H1 (cell line): ENCODE measurements at regions not wholly inside any gene's neighbourhood (a gene's known extent, or its start where the extent isn't known, plus 50 kb on each side); places are given as distances from the start of the nearest gene placed in this dataset.

Source experiments
- CTCF ChIA-PET: fragments of 300-600 bp; sonication (Branson Sonifier 250); formaldehyde crosslinking; loops from one replicate; lab custom pipeline; 2021; ENCODE audit not compliant: partially characterized antibody; lab: Charles Lee
- POLR2A ChIA-PET: fragments of 300-600 bp; sonication (Branson Sonifier 250); formaldehyde crosslinking; loops from one replicate; lab custom pipeline; 2021; ENCODE audit warnings: inconsistent platforms; ENCODE audit not compliant: partially characterized antibody; lab: Charles Lee
- DNase-seq, 2 experiments: peaks; one replicate each; pipeline versions ENCODE4 v3.0.0 to v3.0.0-alpha.2; 2010 to 2022; ENCODE audit warnings: low spot score in 2 of 2, low read depth in 1 of 2, mixed read lengths in 1 of 2
- FAIRE-seq: peaks from 2 replicates; lab custom pipeline; 2011; peaks lifted over from hg19 to GRCh38; lab: Jason Lieb, UNC
- H2AFZ ChIP-seq: 2 replicates; pipeline ENCODE4 v1.8.1; 2012; ENCODE audit warnings: low read length, inconsistent platforms
- H2AK5ac ChIP-seq: 2 replicates; pipeline ENCODE4 v1.6.1; 2013; ENCODE audit warnings: low read depth, low read length
- H2BK120ac ChIP-seq: replicated peaks from 2 replicates; pipeline ENCODE3; 2013; ENCODE audit warnings: low read depth, low read length, inconsistent platforms
- H2BK12ac ChIP-seq: 2 replicates; pipeline ENCODE4 v1.6.1; 2013; ENCODE audit warnings: low read depth, low read length
- H2BK15ac ChIP-seq: 2 replicates; pipeline ENCODE4 v1.6.1; 2013; ENCODE audit warnings: low read length
- H2BK20ac ChIP-seq: 2 replicates; pipeline ENCODE4 v1.6.1; 2013; ENCODE audit warnings: low read length
- H2BK5ac ChIP-seq: 2 replicates; pipeline ENCODE4 v1.6.1; 2013; ENCODE audit warnings: low read depth, low read length
- H3K14ac ChIP-seq: 2 replicates; pipeline ENCODE4 v1.6.1; 2013; ENCODE audit warnings: inconsistent platforms; ENCODE audit not compliant: insufficient read length
- H3K18ac ChIP-seq: 2 replicates; pipeline ENCODE4 v1.6.1; 2013; ENCODE audit warnings: low read length; ENCODE audit errors: extremely low read depth
- H3K23ac ChIP-seq: 2 replicates; pipeline ENCODE4 v1.6.1; 2013; ENCODE audit warnings: inconsistent platforms; ENCODE audit not compliant: insufficient read length
- H3K23me2 ChIP-seq: 2 replicates; pipeline ENCODE4 v1.6.1; 2013; ENCODE audit warnings: low read depth, low read length
- H3K27ac ChIP-seq: 2 replicates; pipeline ENCODE4 v1.6.1; 2011; ENCODE audit warnings: low read depth, low read length, inconsistent platforms
- H3K27me3 ChIP-seq, 4 experiments: replicated peaks in 1 of 4; 1 replicate in 1 of 4; 2 replicates in 3 of 4; pipeline versions ENCODE4 v1.6.1 to v1.8.1; 2011 to 2013; ENCODE audit warnings: low read length in 3 of 4, mild to moderate bottlenecking in 3 of 4, inconsistent platforms in 2 of 4, mixed read lengths in 2 of 4, moderate library complexity in 1 of 4; ENCODE audit not compliant: control insufficient read depth in 3 of 4, insufficient read depth in 3 of 4; ENCODE audit errors: extremely low read depth in 1 of 4
- H3K36me3 ChIP-seq, 4 experiments: 2 replicates each; pipeline versions ENCODE4 v1.6.1 to v1.8.1; 2011 to 2013; ENCODE audit warnings: mild to moderate bottlenecking in 4 of 4, low read length in 3 of 4, moderate library complexity in 2 of 4, control low read depth in 1 of 4, inconsistent platforms in 1 of 4; ENCODE audit not compliant: insufficient read depth in 4 of 4, control insufficient read depth in 2 of 4
- H3K4ac ChIP-seq: replicated peaks from 2 replicates; pipeline ENCODE3; 2013; ENCODE audit warnings: low read length, low read depth, mixed read lengths, inconsistent platforms; ENCODE audit not compliant: insufficient read length
- H3K4me1 ChIP-seq, 4 experiments: replicated peaks in 1 of 4; 1 replicate in 1 of 4; 2 replicates in 3 of 4; pipeline versions ENCODE4 v1.6.1 to v1.8.1; 2011 to 2013; ENCODE audit warnings: low read length in 3 of 4, inconsistent platforms in 2 of 4, mixed read lengths in 1 of 4; ENCODE audit not compliant: insufficient read depth in 4 of 4, control insufficient read depth in 3 of 4
- H3K4me2 ChIP-seq, 2 experiments: 2 replicates each; pipeline versions ENCODE4 v1.6.1 to v1.8.1; 2011 to 2013; ENCODE audit warnings: low read depth in 2 of 2, low read length in 2 of 2, control low read depth in 1 of 2, inconsistent platforms in 1 of 2, mild to moderate bottlenecking in 1 of 2; ENCODE audit not compliant: insufficient read depth in 1 of 2
- H3K4me3 ChIP-seq, 4 experiments: fragments of 200-600, 300-600 bp in 1 of 4; sonication (generic), shearing (Covaris generic), sonication (Bioruptor Twin) in 1 of 4; 2 replicates each; pipeline versions ENCODE4 v1.5.1 to v1.8.1; 2011 to 2016; ENCODE audit warnings: low read length in 4 of 4, low read depth in 3 of 4, control low read depth in 2 of 4, inconsistent platforms in 2 of 4, mild to moderate bottlenecking in 2 of 4, mixed read lengths in 1 of 4, moderate library complexity in 1 of 4; ENCODE audit not compliant: insufficient read depth in 2 of 4; ENCODE audit errors: extremely low read depth in 1 of 4
- H3K56ac ChIP-seq: replicated peaks from 2 replicates; pipeline ENCODE3; 2013; ENCODE audit warnings: low read depth, mild to moderate bottlenecking, mixed read lengths, low read length, inconsistent platforms; ENCODE audit not compliant: insufficient read length
- H3K79me1 ChIP-seq: 2 replicates; pipeline ENCODE4 v1.6.1; 2013; ENCODE audit warnings: low read depth, low read length, control low read depth
- H3K79me2 ChIP-seq, 2 experiments: 2 replicates each; pipeline versions ENCODE4 v1.6.1 to v1.8.1; 2012 to 2013; ENCODE audit warnings: low read length in 2 of 2, mild to moderate bottlenecking in 2 of 2, inconsistent platforms in 1 of 2; ENCODE audit not compliant: insufficient read depth in 2 of 2, control insufficient read depth in 1 of 2
- H3K9ac ChIP-seq, 4 experiments: replicated peaks in 1 of 4; 1 replicate in 1 of 4; 2 replicates in 3 of 4; pipeline versions ENCODE4 v1.6.1 to v1.8.1; 2011 to 2013; ENCODE audit warnings: low read depth in 3 of 4, low read length in 3 of 4, control low read depth in 2 of 4, mild to moderate bottlenecking in 2 of 4, moderate library complexity in 2 of 4, inconsistent platforms in 1 of 4; ENCODE audit errors: extremely low read depth in 1 of 4
- H3K9me3 ChIP-seq, 2 experiments: 2 replicates each; pipeline versions ENCODE4 v1.6.1 to v1.8.1; 2012 to 2013; ENCODE audit warnings: mild to moderate bottlenecking in 2 of 2, moderate library complexity in 2 of 2, control low read depth in 1 of 2, inconsistent platforms in 1 of 2, low read depth in 1 of 2, low read length in 1 of 2, mixed read lengths in 1 of 2; ENCODE audit not compliant: insufficient read depth in 2 of 2
- H4K20me1 ChIP-seq, 2 experiments: replicated peaks in 1 of 2; 2 replicates each; pipeline versions ENCODE3 to v1.8.1; 2011 to 2013; ENCODE audit warnings: inconsistent platforms in 2 of 2, low read length in 2 of 2, mild to moderate bottlenecking in 1 of 2; ENCODE audit not compliant: insufficient read depth in 2 of 2, control insufficient read depth in 1 of 2
- H4K5ac ChIP-seq: 2 replicates; pipeline ENCODE4 v1.6.1; 2013; ENCODE audit warnings: low read length, low read depth, mixed read lengths, inconsistent platforms; ENCODE audit not compliant: insufficient read length
- H4K8ac ChIP-seq: 2 replicates; pipeline ENCODE4 v1.8.0; 2013; ENCODE audit warnings: mild to moderate bottlenecking, moderate library complexity, low read length, inconsistent platforms; ENCODE audit not compliant: insufficient read depth; ENCODE audit errors: extremely low read depth
- H4K91ac ChIP-seq: replicated peaks from 2 replicates; pipeline ENCODE3; 2013; ENCODE audit warnings: low read length, mixed read lengths, inconsistent platforms; ENCODE audit not compliant: insufficient read length
- CREB1 ChIP-seq: IDR thresholded peaks from 2 replicates; pipeline ENCODE4 v1.6.1; 2012; ENCODE audit warnings: inconsistent platforms
- CTBP2 ChIP-seq: IDR thresholded peaks from 2 replicates; pipeline ENCODE4 v1.7.0; 2011; ENCODE audit warnings: borderline replicate concordance, mild to moderate bottlenecking, moderate library complexity, mixed read lengths, low read length; ENCODE audit not compliant: insufficient read depth, insufficient read length
- WGBS, 2 experiments: shearing (Covaris generic) in 1 of 2; methylation state at CpG; one replicate each; pipeline versions ENCODE4 v1.1.6 to v1.1.7; 2013 to 2015; ENCODE audit warnings: low lambda C conversion rate in 2 of 2, mixed read lengths in 2 of 2, inconsistent platforms in 1 of 2, low coverage in 1 of 2, missing lambda C conversion rate in 1 of 2; ENCODE audit not compliant: insufficient replicate concordance in 2 of 2, insufficient coverage in 1 of 2, insufficient read length in 1 of 2; ENCODE audit errors: extremely low coverage in 1 of 2, missing lambda C conversion rate in 1 of 2; 5-methylcytosine and 5-hydroxymethylcytosine counted together

GRCh38 chrX:140180585-140180984 lies 215.3 kb upstream of the CXorf66 start:
- Histone ChIP-seq H3K36me3 (no peaks in the 10 kb centered on the region), H3K4me3 (no peak overlapping the region), H2BK20ac (no peak overlapping the region), H2BK12ac (no peak overlapping the region), H3K79me2 (no peaks in the 10 kb centered on the region), H3K9me3 (no peaks in the 10 kb centered on the region), H3K27ac (no peak overlapping the region), H3K4me1 (peaks cover 0 to 3% (median 0%) of the 10 kb centered on the region in 4 experiments; a peak in 1 of 7 replicates), H3K23me2 (no peaks in the 10 kb centered on the region), H2AFZ (no peak overlapping the region), H4K8ac (no peak overlapping the region), H3K23ac (no peak overlapping the region), H4K20me1 (no peaks in the 10 kb centered on the region), H2BK120ac (no peak overlapping the region), H2BK5ac (no peak overlapping the region), H4K91ac (no peak overlapping the region), H4K5ac (no peak overlapping the region), H3K18ac (no peak overlapping the region), H3K56ac (no peak overlapping the region), H3K14ac (no peak overlapping the region), H3K4me2 (no peak overlapping the region), H3K27me3 (no peaks in the 10 kb centered on the region), H3K79me1 (no peaks in the 10 kb centered on the region), H2AK5ac (no peak overlapping the region), H2BK15ac (no peak overlapping the region), H3K9ac (no peak overlapping the region), H3K4ac (no peak overlapping the region)
- CTCF ChIA-PET, result interaction anchor here (1.9 kb wide), 1 partner anchor 39 kb away, joined by 4 read pairs; no protein-coding TSS in a partner anchor
- POLR2A ChIA-PET, result no interaction called here
- no peak for FAIRE-seq
- WGBS, 2 experiments, result 92% methylated on average over 3 of the region's 3 CpGs; no CpG with 5 or more reads in 1 of the 2 experiments
- no peak for DNase-seq
- no peak for TF ChIP-seq CTBP2
- no peak for TF ChIP-seq CREB1
